H9 (cell line): ENCODE measurements at regions not wholly inside any gene's neighbourhood (a gene's known extent, or its start where the extent isn't known, plus 50 kb on each side); places are given as distances from the start of the nearest gene placed in this dataset.

Experiments
- DNase-seq: peaks from one replicate; pipeline ENCODE4 v3.0.0-alpha.2; 2017
- H2AFZ ChIP-seq: one replicate; pipeline ENCODE4 v1.6.1; 2013; ENCODE audit warnings: mild to moderate bottlenecking, low read length, control low read depth, moderate library complexity
- H2AK5ac ChIP-seq: 2 replicates; pipeline ENCODE4 v1.6.1; 2013; ENCODE audit warnings: low read length, control low read depth, mixed read lengths; ENCODE audit not compliant: insufficient read length
- H2BK120ac ChIP-seq: one replicate; pipeline ENCODE4 v1.6.1; 2013; ENCODE audit warnings: low read depth, mild to moderate bottlenecking, low read length, control low read depth, inconsistent platforms; ENCODE audit not compliant: poor library complexity, severe bottlenecking
- H2BK12ac ChIP-seq: 2 replicates; pipeline ENCODE4 v1.6.1; 2013; ENCODE audit warnings: low read length, control low read depth, mixed read lengths, low read depth; ENCODE audit not compliant: insufficient read length
- H2BK15ac ChIP-seq: 2 replicates; pipeline ENCODE4 v1.6.1; 2013; ENCODE audit warnings: low read depth, low read length, control low read depth
- H2BK20ac ChIP-seq: one replicate; pipeline ENCODE4 v1.6.1; 2013; ENCODE audit warnings: low read depth, mild to moderate bottlenecking, low read length, control low read depth, inconsistent platforms; ENCODE audit not compliant: poor library complexity, severe bottlenecking
- H2BK5ac ChIP-seq: 2 replicates; pipeline ENCODE4 v1.6.1; 2013; ENCODE audit warnings: low read length, control low read depth, mixed read lengths; ENCODE audit not compliant: insufficient read length
- H3K14ac ChIP-seq: 2 replicates; pipeline ENCODE4 v1.6.1; 2013; ENCODE audit warnings: low read length, control low read depth; ENCODE audit not compliant: insufficient read depth
- H3K18ac ChIP-seq: 2 replicates; pipeline ENCODE4 v1.6.1; 2013; ENCODE audit warnings: low read depth, mild to moderate bottlenecking, mixed read lengths, low read length, control low read depth; ENCODE audit not compliant: insufficient read length
- H3K23ac ChIP-seq: 2 replicates; pipeline ENCODE4 v1.6.1; 2013; ENCODE audit warnings: low read length, control low read depth, mixed read lengths, low read depth; ENCODE audit not compliant: insufficient read length
- H3K23me2 ChIP-seq: 2 replicates; pipeline ENCODE4 v1.6.1; 2013; ENCODE audit warnings: low read depth, mild to moderate bottlenecking, mixed read lengths, low read length, control low read depth; ENCODE audit not compliant: insufficient read length, poor library complexity, severe bottlenecking
- H3K27ac ChIP-seq: 2 replicates; pipeline ENCODE4 v1.5.1; 2013; ENCODE audit warnings: low read length, control low read depth, mixed read lengths, low read depth; ENCODE audit not compliant: insufficient read length
- H3K27me3 ChIP-seq: 2 replicates; pipeline ENCODE4 v1.6.1; 2013; ENCODE audit warnings: low read length, control low read depth, inconsistent platforms; ENCODE audit not compliant: insufficient read depth
- H3K4ac ChIP-seq: 2 replicates; pipeline ENCODE4 v1.6.1; 2013; ENCODE audit warnings: low read depth, mild to moderate bottlenecking, control low read depth, inconsistent platforms, low read length, moderate library complexity
- H3K4me1 ChIP-seq: 2 replicates; pipeline ENCODE4 v1.6.1; 2013; ENCODE audit warnings: low read length, control low read depth, inconsistent platforms; ENCODE audit not compliant: insufficient read depth
- H3K4me2 ChIP-seq: 2 replicates; pipeline ENCODE4 v1.6.1; 2013; ENCODE audit warnings: low read length, control low read depth, mixed read lengths; ENCODE audit not compliant: insufficient read length, insufficient read depth
- H3K56ac ChIP-seq: 2 replicates; pipeline ENCODE4 v1.6.1; 2013; ENCODE audit warnings: low read depth, mild to moderate bottlenecking, mixed read lengths, low read length, control low read depth; ENCODE audit not compliant: insufficient read length
- H3K79me1 ChIP-seq: 2 replicates; pipeline ENCODE4 v1.6.1; 2013; ENCODE audit warnings: low read depth, mild to moderate bottlenecking, moderate library complexity, low read length, control low read depth, inconsistent platforms; ENCODE audit not compliant: insufficient read depth, poor library complexity, severe bottlenecking
- H3K79me2 ChIP-seq: 2 replicates; pipeline ENCODE4 v1.6.1; 2013; ENCODE audit warnings: low read length, control low read depth, inconsistent platforms; ENCODE audit not compliant: insufficient read depth
- H3K9ac ChIP-seq: 2 replicates; pipeline ENCODE4 v1.6.1; 2013; ENCODE audit warnings: low read length, control low read depth, mixed read lengths; ENCODE audit not compliant: insufficient read length; ENCODE audit errors: extremely low read depth
- H3K9me3 ChIP-seq: one replicate; pipeline ENCODE4 v1.6.1; 2013; ENCODE audit warnings: low read depth, low read length, inconsistent platforms; ENCODE audit not compliant: control insufficient read depth
- H3T11ph ChIP-seq: one replicate; pipeline ENCODE4 v1.6.1; 2013; ENCODE audit warnings: mild to moderate bottlenecking, low read length, control low read depth, inconsistent platforms
- H4K20me1 ChIP-seq: one replicate; pipeline ENCODE4 v1.6.1; 2013; ENCODE audit not compliant: control insufficient read depth, insufficient read length, insufficient read depth
- H4K5ac ChIP-seq: 2 replicates; pipeline ENCODE4 v1.6.1; 2013; ENCODE audit warnings: low read depth, mild to moderate bottlenecking, mixed read lengths, low read length, control low read depth; ENCODE audit not compliant: insufficient read length
- H4K8ac ChIP-seq: replicated peaks from 2 replicates; pipeline ENCODE4 v1.6.1; 2013; ENCODE audit warnings: low read length, control low read depth, mixed read lengths, low read depth; ENCODE audit not compliant: insufficient read length
- H4K91ac ChIP-seq: 2 replicates; pipeline ENCODE4 v1.6.1; 2013; ENCODE audit warnings: low read depth, mild to moderate bottlenecking, moderate library complexity, mixed read lengths, low read length, control low read depth; ENCODE audit not compliant: insufficient read length
- H3K27ac Mint-ChIP-seq, 3 experiments: 2 replicates in 2 of 3; 3 replicates in 1 of 3; pipeline ENCODE4 v1.8.0; 2020 to 2021; ENCODE audit warnings: mixed read lengths in 3 of 3, mild to moderate bottlenecking in 1 of 3, moderate library complexity in 1 of 3
- H3K27me3 Mint-ChIP-seq: 2 replicates; pipeline ENCODE4 v1.8.0; 2021; ENCODE audit warnings: low read depth, mild to moderate bottlenecking, moderate library complexity, mixed read lengths
- H3K36me3 Mint-ChIP-seq, 3 experiments: 2 replicates in 2 of 3; 3 replicates in 1 of 3; pipeline ENCODE4 v1.8.0; 2020 to 2021; ENCODE audit warnings: low read depth in 3 of 3, mixed read lengths in 3 of 3; ENCODE audit not compliant: insufficient read depth in 1 of 3
- H3K4me1 Mint-ChIP-seq, 2 experiments: 2 replicates each; pipeline ENCODE4 v1.8.0; 2020; ENCODE audit warnings: mixed read lengths in 2 of 2
- H3K4me3 Mint-ChIP-seq, 2 experiments: 2 replicates in 1 of 2; 3 replicates in 1 of 2; pipeline ENCODE4 v1.8.0; 2020 to 2021; ENCODE audit warnings: mild to moderate bottlenecking in 2 of 2, mixed read lengths in 2 of 2, moderate library complexity in 1 of 2
- H3K9me3 Mint-ChIP-seq, 2 experiments: 2 replicates in 1 of 2; 3 replicates in 1 of 2; pipeline ENCODE4 v1.8.0; 2020; ENCODE audit warnings: mild to moderate bottlenecking in 2 of 2, mixed read lengths in 2 of 2, moderate library complexity in 1 of 2
- WGBS: extraction: QIAGEN DNeasy Blood & Tissue Kit; methylation state at CpG from one replicate; pipeline ENCODE4 v1.1.7; 2013; ENCODE audit warnings: missing lambda C conversion rate, low lambda C conversion rate, mixed read lengths; ENCODE audit not compliant: insufficient read length; ENCODE audit errors: extremely low coverage; 5-methylcytosine and 5-hydroxymethylcytosine counted together
- TF ChIP-seq, protein P1 (sequence below): fragments of 200-600 bp; sonication (generic); conservative IDR thresholded peaks from 3 replicates; pipeline ENCODE4 v1.8.0; 2021; ENCODE audit warnings: antibody characterized with exemption, mild to moderate bottlenecking

DNA sequence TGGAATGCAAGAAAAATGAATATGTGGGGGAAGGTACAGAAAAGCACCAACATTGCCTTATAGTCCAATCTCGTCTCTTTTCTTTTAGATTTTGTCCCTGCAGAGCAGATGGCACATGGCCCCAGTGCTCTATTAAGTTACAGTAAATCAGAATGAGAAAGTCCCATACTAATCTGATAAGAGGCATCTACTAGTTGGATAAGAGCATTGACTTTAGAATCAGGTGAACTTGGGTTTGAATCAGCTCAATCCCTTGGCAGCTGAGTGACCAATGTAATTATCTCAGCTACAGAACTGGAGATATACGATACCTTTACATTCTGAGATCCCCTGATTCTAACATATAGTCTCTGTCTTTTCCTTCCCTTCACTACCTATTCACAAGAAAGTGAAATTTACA lies 54.8 kb upstream of the PDE1A start:
- Histone ChIP-seq H2BK120ac (no peak overlapping the region), H3K9me3 (no peaks in the 10 kb centered on the region), H3K79me1 (no peaks in the 10 kb centered on the region), H4K5ac (no peak overlapping the region), H3K23ac (no peak overlapping the region), H3K27ac (no peak overlapping the region), H2AFZ (no peak overlapping the region), H3K18ac (no peak overlapping the region), H3K9ac (no peak overlapping the region), H4K91ac (no peak overlapping the region), H2BK20ac (no peak overlapping the region), H3K4ac (no peak overlapping the region), H2BK5ac (no peak overlapping the region), H3K23me2 (no peaks in the 10 kb centered on the region), H2BK12ac (no peak overlapping the region), H3K79me2 (no peaks in the 10 kb centered on the region), H3K4me1 (no peaks in the 10 kb centered on the region), H2BK15ac (no peak overlapping the region), H3T11ph (no peak overlapping the region), H3K4me2 (no peak overlapping the region), H3K27me3 (no peaks in the 10 kb centered on the region), H2AK5ac (no peak overlapping the region), H4K8ac (no peak overlapping the region), H3K56ac (no peak overlapping the region), H4K20me1 (no peaks in the 10 kb centered on the region), H3K14ac (no peak overlapping the region)
- Mint-ChIP-seq H3K27me3 (no peaks in the 10 kb centered on the region), H3K4me1 (peaks cover 4 to 10% of the 10 kb centered on the region in 2 experiments), H3K9me3 (no peaks in the 10 kb centered on the region), H3K36me3 (no peaks in the 10 kb centered on the region), H3K4me3 (no peak overlapping the region), H3K27ac (no peak overlapping the region)
- WGBS: no CpG with 5 or more reads among the region's 2 CpGs
- no peak for DNase-seq
- TF ChIP-seq, protein P1, sequence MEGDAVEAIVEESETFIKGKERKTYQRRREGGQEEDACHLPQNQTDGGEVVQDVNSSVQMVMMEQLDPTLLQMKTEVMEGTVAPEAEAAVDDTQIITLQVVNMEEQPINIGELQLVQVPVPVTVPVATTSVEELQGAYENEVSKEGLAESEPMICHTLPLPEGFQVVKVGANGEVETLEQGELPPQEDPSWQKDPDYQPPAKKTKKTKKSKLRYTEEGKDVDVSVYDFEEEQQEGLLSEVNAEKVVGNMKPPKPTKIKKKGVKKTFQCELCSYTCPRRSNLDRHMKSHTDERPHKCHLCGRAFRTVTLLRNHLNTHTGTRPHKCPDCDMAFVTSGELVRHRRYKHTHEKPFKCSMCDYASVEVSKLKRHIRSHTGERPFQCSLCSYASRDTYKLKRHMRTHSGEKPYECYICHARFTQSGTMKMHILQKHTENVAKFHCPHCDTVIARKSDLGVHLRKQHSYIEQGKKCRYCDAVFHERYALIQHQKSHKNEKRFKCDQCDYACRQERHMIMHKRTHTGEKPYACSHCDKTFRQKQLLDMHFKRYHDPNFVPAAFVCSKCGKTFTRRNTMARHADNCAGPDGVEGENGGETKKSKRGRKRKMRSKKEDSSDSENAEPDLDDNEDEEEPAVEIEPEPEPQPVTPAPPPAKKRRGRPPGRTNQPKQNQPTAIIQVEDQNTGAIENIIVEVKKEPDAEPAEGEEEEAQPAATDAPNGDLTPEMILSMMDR: no peak
